Smooth muscle cell (in vitro differentiated cells): ENCODE measurements at regions not wholly inside any gene's neighbourhood (a gene's known extent, or its start where the extent isn't known, plus 50 kb on each side); places are given as distances from the start of the nearest gene placed in this dataset.

Source experiments
- DNase-seq: peaks from one replicate; lab custom pipeline; 2025; ENCODE audit not compliant: unreplicated experiment; lab: John Stamatoyannopoulos, UW
- H2AFZ ChIP-seq: fragments of 200-600 bp; sonication (generic); 2 replicates; pipeline ENCODE4 v1.6.0; 2016; ENCODE audit warnings: antibody characterized with exemption, low read depth, mild to moderate bottlenecking
- H3F3A ChIP-seq: fragments of 200-600 bp; sonication (generic); 2 replicates; pipeline ENCODE4 v1.6.0; 2017; ENCODE audit warnings: antibody characterized with exemption, low read depth
- H3K27ac ChIP-seq: fragments of 200-600 bp; sonication (generic); 2 replicates; pipeline ENCODE4 v1.5.1; 2016; ENCODE audit warnings: low read depth, mild to moderate bottlenecking
- H3K27me3 ChIP-seq: fragments of 200-600 bp; sonication (generic); 2 replicates; pipeline ENCODE4 v1.6.1; 2016; ENCODE audit warnings: low read depth, mild to moderate bottlenecking
- H3K36me3 ChIP-seq: fragments of 200-600 bp; sonication (generic); 2 replicates; pipeline ENCODE4 v1.5.1; 2016; ENCODE audit warnings: low read depth
- H3K4me1 ChIP-seq: fragments of 200-600 bp; sonication (generic); 2 replicates; pipeline ENCODE4 v1.5.1; 2016; ENCODE audit warnings: low read depth
- H3K4me2 ChIP-seq: fragments of 200-600 bp; sonication (generic); 2 replicates; pipeline ENCODE4 v1.6.0; 2016; ENCODE audit warnings: mild to moderate bottlenecking
- H3K4me3 ChIP-seq: fragments of 200-600 bp; sonication (generic); 2 replicates; pipeline ENCODE4 v1.5.1; 2016; ENCODE audit warnings: mild to moderate bottlenecking
- H3K79me2 ChIP-seq: fragments of 200-600 bp; sonication (generic); 2 replicates; pipeline ENCODE4 v1.6.0; 2016; ENCODE audit warnings: low read depth, mild to moderate bottlenecking
- H3K9ac ChIP-seq: fragments of 200-600 bp; sonication (generic); 2 replicates; pipeline ENCODE4 v1.6.0; 2016; ENCODE audit warnings: low read depth
- H3K9me3 ChIP-seq: fragments of 200-600 bp; sonication (generic); replicated peaks from 2 replicates; pipeline ENCODE4 v1.5.1; 2016; ENCODE audit warnings: low read depth
- H4K20me1 ChIP-seq: fragments of 200-600 bp; sonication (generic); 2 replicates; pipeline ENCODE4 v1.6.0; 2016; ENCODE audit warnings: low read depth
- WGBS: methylation state at CpG from one replicate; pipeline ENCODE4 v1.1.7; 2016; ENCODE audit warnings: low lambda C conversion rate; 5-methylcytosine and 5-hydroxymethylcytosine counted together
- TF ChIP-seq, protein P1 (sequence below): fragments of 200-600 bp; sonication (generic); IDR thresholded peaks from 2 replicates; pipeline ENCODE4 v1.5.1; 2017; ENCODE audit warnings: borderline replicate concordance, mild to moderate bottlenecking, antibody characterized with exemption; ENCODE audit not compliant: insufficient read depth, poor library complexity, severe bottlenecking

DNA sequence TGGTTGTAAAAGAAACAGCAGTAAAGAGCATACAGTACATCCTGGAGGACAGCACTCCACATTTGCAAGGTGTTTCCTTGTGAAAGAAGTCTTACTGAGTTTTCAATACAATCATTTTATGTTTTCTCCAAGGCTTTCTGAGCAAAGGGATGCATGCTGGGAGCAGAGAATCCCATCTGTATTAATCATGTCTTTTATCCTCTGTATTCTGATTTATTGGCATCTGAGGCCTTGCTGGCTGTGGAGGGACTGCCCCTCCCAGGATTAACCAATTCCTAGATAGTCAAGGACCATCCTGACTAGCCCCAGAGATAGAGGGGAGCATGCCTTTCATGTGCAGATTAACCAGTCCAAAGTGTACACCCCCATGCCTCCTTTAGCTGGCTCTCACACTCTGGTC lies 476.3 kb downstream of the SIPA1L2 start:
- Histone ChIP-seq H3K79me2 (no peaks in the 10 kb centered on the region), H3K36me3 (no peaks in the 10 kb centered on the region), H3K4me3 (no peak overlapping the region), H3K27me3 (no peaks in the 10 kb centered on the region), H4K20me1 (no peaks in the 10 kb centered on the region), H3F3A (no peaks in the 10 kb centered on the region), H2AFZ (no peak overlapping the region), H3K4me2 (no peak overlapping the region), H3K27ac (no peak overlapping the region), H3K9ac (no peak overlapping the region), H3K4me1 (peaks cover 4% of the 10 kb centered on the region), H3K9me3 (no peaks in the 10 kb centered on the region)
- no peak for DNase-seq
- TF ChIP-seq, protein P1, sequence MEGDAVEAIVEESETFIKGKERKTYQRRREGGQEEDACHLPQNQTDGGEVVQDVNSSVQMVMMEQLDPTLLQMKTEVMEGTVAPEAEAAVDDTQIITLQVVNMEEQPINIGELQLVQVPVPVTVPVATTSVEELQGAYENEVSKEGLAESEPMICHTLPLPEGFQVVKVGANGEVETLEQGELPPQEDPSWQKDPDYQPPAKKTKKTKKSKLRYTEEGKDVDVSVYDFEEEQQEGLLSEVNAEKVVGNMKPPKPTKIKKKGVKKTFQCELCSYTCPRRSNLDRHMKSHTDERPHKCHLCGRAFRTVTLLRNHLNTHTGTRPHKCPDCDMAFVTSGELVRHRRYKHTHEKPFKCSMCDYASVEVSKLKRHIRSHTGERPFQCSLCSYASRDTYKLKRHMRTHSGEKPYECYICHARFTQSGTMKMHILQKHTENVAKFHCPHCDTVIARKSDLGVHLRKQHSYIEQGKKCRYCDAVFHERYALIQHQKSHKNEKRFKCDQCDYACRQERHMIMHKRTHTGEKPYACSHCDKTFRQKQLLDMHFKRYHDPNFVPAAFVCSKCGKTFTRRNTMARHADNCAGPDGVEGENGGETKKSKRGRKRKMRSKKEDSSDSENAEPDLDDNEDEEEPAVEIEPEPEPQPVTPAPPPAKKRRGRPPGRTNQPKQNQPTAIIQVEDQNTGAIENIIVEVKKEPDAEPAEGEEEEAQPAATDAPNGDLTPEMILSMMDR = no peak

DNA sequence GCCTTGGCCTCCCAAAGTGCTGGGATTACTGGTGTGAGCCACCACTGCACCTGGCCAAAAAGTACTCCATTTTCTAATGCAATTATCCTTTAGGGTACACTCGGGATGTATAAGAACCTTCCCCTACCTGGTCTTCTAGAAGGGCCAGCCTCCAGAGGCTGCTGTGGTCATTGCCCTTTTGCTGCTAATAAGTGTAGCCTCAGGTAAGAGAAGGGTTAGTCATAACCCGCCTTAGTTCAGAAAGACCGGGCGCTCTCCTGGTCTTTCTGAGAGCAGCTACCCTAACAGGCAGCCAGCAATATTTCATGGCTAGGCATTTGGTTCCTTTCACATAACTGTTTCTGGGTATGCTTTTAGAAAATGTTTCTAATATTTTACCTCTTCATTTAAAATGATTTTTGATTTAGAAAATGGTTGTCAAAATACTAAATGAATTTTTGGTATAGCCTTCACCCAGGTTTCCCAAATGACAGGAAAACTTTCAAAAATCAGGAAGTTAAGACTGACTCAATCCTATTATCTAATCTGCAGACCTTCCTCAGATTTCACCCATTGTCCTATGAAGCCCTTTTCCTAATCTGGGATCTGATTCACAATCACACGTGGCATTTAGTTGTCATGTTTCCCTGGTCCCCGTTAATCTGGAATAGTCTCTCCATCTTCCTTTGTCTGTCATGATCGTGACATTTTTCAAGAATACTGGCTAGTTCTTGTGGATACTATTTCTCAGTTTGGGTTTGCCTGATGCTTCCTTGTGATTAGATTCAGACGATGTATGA lies 479.0 kb downstream of the SIPA1L2 start:
- Histone ChIP-seq H3K9me3 (no peaks in the 10 kb centered on the region), H3K27me3 (no peaks in the 10 kb centered on the region), H3K9ac (no peak overlapping the region), H3K4me3 (no peak overlapping the region), H2AFZ (no peak overlapping the region), H3K36me3 (no peaks in the 10 kb centered on the region), H3F3A (no peaks in the 10 kb centered on the region), H4K20me1 (no peaks in the 10 kb centered on the region), H3K79me2 (no peaks in the 10 kb centered on the region), H3K4me1 (peaks cover 4% of the 10 kb centered on the region), H3K4me2 (no peak overlapping the region), H3K27ac (no peak overlapping the region)
- no peak for DNase-seq
- TF ChIP-seq, protein P1 = no peak
- WGBS = 82% methylated on average over 8 of the region's 8 CpGs

DNA sequence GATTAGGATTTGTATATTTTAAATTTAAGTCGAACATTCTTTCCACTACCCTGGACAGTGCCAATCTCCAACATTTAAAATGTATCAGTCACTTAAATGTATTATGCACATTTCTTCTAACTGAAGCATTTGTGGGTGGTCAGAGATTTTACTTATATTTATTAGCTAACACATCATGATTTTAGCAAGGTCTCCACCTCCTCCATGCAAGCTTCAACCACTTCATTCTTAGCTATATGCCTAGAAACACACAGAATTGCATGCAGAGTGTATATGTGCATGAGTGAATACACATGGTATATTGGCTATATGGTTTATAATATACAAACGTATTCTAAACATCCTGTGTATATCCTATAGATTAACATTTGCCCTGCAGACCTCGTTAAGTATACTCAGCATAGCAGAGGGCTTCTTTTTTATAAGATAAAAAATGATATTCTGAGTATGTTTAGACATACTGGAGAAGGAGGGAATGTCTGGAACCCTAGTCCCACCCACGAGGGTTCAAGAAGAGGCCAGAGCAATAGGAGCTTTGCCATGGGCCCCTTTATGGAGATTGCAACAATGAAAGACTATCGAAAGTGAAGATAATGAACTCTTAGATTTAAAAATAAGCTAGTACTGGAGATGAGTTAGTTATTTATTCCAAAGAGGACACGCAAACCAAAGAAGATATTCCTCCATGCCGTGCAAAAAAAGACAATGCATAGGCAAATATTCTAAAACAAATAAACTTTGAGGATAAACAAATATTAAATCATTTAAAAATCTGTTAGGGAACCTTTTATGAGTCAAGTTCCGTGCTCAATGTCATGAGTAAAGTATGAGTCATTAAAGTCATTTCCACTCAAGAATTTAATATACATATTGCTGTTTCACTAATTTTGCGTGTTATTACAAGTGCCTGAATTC lies 480.4 kb downstream of the SIPA1L2 start:
- Histone ChIP-seq H3K9ac (no peak overlapping the region), H3K4me1 (peaks cover 4% of the 10 kb centered on the region), H3K27ac (peak overlapping the region; percentile 2), H3K4me2 (peak overlapping the region; percentile 34), H3K27me3 (no peaks in the 10 kb centered on the region), H3K4me3 (no peak overlapping the region), H3K9me3 (no peaks in the 10 kb centered on the region), H2AFZ (no peak overlapping the region), H3F3A (no peaks in the 10 kb centered on the region), H4K20me1 (no peaks in the 10 kb centered on the region), H3K79me2 (no peaks in the 10 kb centered on the region), H3K36me3 (no peaks in the 10 kb centered on the region)
- 56% methylated on average over 9 of the region's 9 CpGs for WGBS
- TF ChIP-seq, protein P1 = no peak
- DNase-seq = no peak
